Fibroblast of mammary gland (primary cell): ENCODE measurements at regions not wholly inside any gene's neighbourhood (a gene's known extent, or its start where the extent isn't known, plus 50 kb on each side); places are given as distances from the start of the nearest gene placed in this dataset.
"Not testable (repeated sequence)": the region's sequence is repeated elsewhere in the genome, so short reads cannot be mapped to it uniquely, and the experiment has no call there.

Experiments used
- DNase-seq: peaks from one replicate; pipeline ENCODE4 v3.0.0-alpha.2; 2010; ENCODE audit warnings: low read depth
- H3K4me3 ChIP-seq: 2 replicates; pipeline ENCODE4 v1.5.1; 2011; ENCODE audit warnings: low read depth, mild to moderate bottlenecking, low read length, moderate library complexity; ENCODE audit not compliant: control insufficient read depth
- TF ChIP-seq, protein P1 (sequence below): conservative IDR thresholded peaks from 2 replicates; pipeline ENCODE4 v1.5.1; 2011; ENCODE audit warnings: low read depth, low read length, inconsistent platforms; ENCODE audit not compliant: control insufficient read depth, insufficient read depth

DNA sequence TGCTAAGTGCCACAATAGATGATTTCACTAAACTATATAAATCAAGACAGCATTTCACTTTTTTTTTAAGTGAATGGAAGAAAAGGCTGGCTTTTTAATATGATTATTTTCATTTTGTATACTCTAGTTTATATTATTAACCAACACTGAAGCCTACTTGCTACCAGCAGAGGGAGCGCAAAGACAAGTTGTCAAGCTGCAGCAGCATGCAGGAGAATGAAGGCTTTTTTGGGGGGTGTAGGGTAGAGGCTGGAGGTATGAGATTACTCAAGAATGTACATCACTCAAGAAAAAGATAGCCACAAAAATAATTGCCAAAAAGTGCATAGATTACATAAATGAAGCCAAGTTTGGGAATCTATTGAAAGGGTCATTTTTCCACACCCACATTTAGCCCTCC lies 519.5 kb downstream of the FGF13 start:
- TF ChIP-seq, protein P1, sequence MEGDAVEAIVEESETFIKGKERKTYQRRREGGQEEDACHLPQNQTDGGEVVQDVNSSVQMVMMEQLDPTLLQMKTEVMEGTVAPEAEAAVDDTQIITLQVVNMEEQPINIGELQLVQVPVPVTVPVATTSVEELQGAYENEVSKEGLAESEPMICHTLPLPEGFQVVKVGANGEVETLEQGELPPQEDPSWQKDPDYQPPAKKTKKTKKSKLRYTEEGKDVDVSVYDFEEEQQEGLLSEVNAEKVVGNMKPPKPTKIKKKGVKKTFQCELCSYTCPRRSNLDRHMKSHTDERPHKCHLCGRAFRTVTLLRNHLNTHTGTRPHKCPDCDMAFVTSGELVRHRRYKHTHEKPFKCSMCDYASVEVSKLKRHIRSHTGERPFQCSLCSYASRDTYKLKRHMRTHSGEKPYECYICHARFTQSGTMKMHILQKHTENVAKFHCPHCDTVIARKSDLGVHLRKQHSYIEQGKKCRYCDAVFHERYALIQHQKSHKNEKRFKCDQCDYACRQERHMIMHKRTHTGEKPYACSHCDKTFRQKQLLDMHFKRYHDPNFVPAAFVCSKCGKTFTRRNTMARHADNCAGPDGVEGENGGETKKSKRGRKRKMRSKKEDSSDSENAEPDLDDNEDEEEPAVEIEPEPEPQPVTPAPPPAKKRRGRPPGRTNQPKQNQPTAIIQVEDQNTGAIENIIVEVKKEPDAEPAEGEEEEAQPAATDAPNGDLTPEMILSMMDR = peak; percentile 44
- no peak overlapping the region for H3K4me3 ChIP-seq

DNA sequence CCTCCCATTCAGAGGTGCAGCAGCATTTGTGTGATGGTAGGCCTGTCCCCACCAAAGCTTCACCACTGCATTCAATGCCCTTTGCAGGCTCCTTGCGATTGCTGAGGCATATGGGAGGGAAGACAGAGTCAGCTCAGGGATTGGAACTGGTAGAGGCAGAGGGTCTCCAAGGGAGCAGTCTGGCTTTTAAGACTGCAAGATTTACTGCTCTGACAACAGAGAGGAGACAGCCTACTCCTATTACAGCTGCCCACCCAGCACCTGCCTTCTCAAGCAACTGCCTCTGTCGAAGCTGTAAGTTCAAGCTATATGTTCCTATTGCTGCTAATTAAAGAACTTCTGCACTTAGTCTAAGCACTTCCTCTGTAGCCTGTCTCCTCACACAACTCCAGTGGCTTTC lies 481.8 kb downstream of the FGF13 start:
- no peak overlapping the region for H3K4me3 ChIP-seq
- TF ChIP-seq, protein P1 = no peak

More for the DNA sequence above, 519.5 kb downstream of the FGF13 start:
- DNase-seq = peak; percentile 21

DNA sequence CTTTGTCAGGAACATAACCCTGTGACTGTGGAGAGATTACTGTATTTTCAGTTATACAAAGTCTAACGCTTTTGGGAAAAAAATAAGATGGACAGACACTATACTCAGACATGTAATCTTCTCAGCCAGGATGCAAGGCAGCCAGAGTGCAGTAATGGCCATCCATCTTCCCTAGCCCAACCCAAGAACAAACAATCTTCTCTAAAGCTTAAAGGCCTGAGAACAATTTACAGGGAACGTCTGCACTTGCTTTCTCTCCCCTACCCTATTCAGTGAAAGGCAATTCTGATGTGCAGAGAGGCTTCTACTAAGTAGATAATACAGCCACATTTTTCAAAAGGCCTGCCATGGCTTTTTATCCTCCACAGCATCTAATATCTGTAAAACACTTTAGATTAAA lies 471.3 kb downstream of the FGF13 start:
- TF ChIP-seq, protein P1 = no peak
- no peak for DNase-seq
- H3K4me3 ChIP-seq = no peak overlapping the region

More for the DNA sequence above, 481.8 kb downstream of the FGF13 start:
- DNase-seq = no peak

DNA sequence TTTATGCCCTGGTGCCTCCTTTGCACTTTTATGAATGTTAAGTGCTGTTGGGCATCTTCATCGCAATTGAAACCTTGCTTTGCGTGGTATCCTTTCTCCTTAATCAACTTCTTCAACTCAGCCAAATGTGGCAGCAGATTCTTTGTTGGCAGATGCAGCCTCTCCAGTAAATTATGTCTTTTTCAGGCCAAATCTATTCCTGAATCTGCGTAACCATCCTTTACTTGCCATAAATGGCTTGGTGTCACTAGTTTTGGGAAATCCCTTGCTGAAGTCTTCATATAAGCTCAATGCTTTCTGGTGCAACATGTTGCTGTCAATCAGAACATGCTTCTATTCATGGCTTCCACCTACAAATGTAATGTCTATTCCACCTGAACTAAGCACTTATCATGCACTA lies 457.5 kb downstream of the FGF13 start:
- no peak for DNase-seq
- H3K4me3 ChIP-seq = no peak overlapping the region
- TF ChIP-seq, protein P1 = no peak

DNA sequence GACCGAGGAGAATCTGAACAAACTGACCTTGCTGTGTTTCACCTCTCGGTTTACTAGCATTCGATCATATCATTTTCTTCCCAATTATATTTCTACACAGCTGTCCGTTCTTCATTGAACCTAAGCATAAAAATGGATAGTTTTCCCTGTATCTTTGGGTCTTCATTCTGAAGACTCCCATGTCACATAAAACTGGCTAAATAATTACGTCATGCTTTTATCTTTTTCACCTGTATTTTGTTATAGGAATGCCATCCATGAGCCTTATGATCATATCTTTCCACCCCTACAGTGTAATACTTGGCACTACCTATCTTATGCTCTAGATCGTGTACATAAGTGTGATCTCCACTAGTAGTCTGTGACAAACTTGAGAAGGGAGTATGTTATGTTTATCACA lies 456.1 kb downstream of the FGF13 start:
- no peak overlapping the region for H3K4me3 ChIP-seq
- no peak for DNase-seq
- TF ChIP-seq, protein P1 = no peak

DNA sequence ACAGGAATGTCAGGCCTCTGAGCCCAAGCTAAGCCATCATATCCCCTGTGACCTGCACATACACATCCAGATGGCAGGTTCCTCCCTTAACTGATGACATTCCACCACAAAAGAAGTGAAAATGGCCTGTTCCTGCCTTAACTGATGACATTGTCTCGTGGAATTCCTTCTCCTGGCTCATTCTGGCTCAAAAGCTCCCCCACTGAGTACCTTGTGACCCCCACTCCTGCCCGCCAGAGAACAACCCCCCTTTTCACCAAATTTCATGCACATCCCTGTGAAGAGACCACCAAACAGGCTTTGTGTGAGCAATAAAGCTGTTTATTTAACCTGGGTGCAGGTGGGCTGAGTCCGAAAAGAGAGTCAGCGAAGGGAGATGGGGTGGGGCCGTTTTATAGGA lies 447.4 kb downstream of the FGF13 start:
- not testable (repeated sequence) for H3K4me3 ChIP-seq, DNase-seq

DNA sequence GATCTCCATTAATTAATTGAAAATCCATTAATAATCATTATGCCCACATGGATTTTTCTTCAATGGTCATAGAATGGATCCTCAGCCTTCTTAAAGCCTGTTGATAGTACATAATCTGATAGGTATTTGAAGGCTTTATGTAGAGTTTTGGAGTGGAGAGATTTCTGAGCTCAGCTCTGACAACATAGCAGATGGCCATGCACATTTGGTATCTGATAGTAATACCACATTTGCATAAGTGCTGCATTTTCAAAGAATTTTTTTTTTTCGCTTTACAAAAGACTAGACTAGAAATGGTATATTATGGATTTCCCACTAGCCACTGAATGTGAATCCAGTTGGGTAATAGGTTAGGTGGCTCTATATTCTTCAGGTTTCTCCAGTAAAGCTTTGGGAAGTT lies 440.6 kb downstream of the FGF13 start:
- H3K4me3 ChIP-seq = no peak overlapping the region
- TF ChIP-seq, protein P1 = no peak
- no peak for DNase-seq

DNA sequence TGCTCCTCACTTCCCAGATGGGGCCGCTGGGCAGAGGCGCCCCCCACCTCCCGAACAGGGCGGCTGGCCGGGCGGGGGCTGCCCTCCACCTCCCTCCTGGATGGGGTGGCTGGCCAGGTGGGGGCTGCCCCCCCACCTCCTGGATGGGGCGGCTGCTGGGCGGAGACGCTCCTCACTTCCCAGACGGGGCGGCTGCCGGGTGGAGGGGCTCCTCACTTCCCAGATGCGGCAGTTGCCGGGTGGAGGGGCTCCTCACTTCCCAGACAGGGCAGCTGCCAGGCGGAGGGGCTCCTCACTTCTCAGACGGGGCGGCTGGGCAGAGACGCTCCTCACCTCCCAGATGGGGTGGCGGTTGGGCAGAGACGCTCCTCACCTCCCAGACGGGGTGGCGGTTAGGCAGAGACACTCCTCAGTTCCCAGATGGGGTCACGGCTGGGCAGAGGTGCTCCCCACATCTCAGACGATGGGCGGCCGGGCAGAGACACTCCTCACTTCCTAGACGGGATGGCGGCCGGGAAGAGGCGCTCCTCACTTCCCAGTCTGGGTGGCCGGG lies 428.8 kb downstream of the FGF13 start:
- DNase-seq = not testable (repeated sequence)

More for the DNA sequence above, 428.8 kb downstream of the FGF13 start:
- not testable (repeated sequence) for H3K4me3 ChIP-seq
